PC-9 (cell line): ENCODE measurements at regions not wholly inside any gene's neighbourhood (a gene's known extent, or its start where the extent isn't known, plus 50 kb on each side); places are given as distances from the start of the nearest gene placed in this dataset.

Experiments used
- BruUV-seq: library from RNA; stranded (reverse); fragments of 400-500 nt; replicated peaks from 2 replicates; lab custom pipeline; 2021; lab: Mats Ljungman, UMichigan
- CTCF ChIA-PET: fragments of 300-600 bp; sonication (Branson Sonifier 250); formaldehyde crosslinking; loops from one replicate; lab custom pipeline; 2022; ENCODE audit warnings: antibody characterized with exemption; lab: Charles Lee
- POLR2A ChIA-PET: fragments of 300-600 bp; sonication (Branson Sonifier 250); formaldehyde crosslinking; loops from one replicate; lab custom pipeline; 2022; ENCODE audit warnings: antibody characterized with exemption; ENCODE audit not compliant: unreplicated experiment; lab: Charles Lee
- DNase-seq, 2 experiments: peaks; one replicate each; pipeline versions ENCODE4 v3.0.0 to v3.0.0-alpha.2; 2015 to 2022; ENCODE audit warnings: mixed read lengths in 1 of 2
- H2AFZ ChIP-seq: fragments of 200-600 bp; sonication (generic); 2 replicates; pipeline ENCODE4 v1.8.1; 2017; ENCODE audit warnings: antibody characterized with exemption
- H3F3A ChIP-seq: fragments of 200-600 bp; sonication (generic); 2 replicates; pipeline ENCODE4 v1.8.1; 2017; ENCODE audit warnings: antibody characterized with exemption, mild to moderate bottlenecking, low read depth; ENCODE audit not compliant: insufficient read depth
- H3K27ac ChIP-seq: fragments of 200-600 bp; sonication (generic); 2 replicates; pipeline ENCODE4 v1.6.1; 2016; ENCODE audit warnings: mixed run types
- H3K27me3 ChIP-seq: fragments of 200-600 bp; sonication (generic); 2 replicates; pipeline ENCODE4 v1.6.1; 2016; ENCODE audit warnings: low read depth, mixed run types; ENCODE audit not compliant: insufficient read depth
- H3K36me3 ChIP-seq: fragments of 200-600 bp; sonication (generic); 2 replicates; pipeline ENCODE4 v1.6.1; 2016; ENCODE audit warnings: low read depth, mixed run types
- H3K4me1 ChIP-seq: fragments of 200-600 bp; sonication (generic); replicated peaks from 2 replicates; pipeline ENCODE4 v1.6.1; 2016; ENCODE audit warnings: mixed run types; ENCODE audit not compliant: insufficient read depth
- H3K4me2 ChIP-seq: fragments of 200-600 bp; sonication (generic); 2 replicates; pipeline ENCODE4 v1.6.1; 2017; ENCODE audit warnings: mixed run types
- H3K4me3 ChIP-seq: fragments of 200-600 bp; sonication (generic); 2 replicates; pipeline ENCODE4 v1.6.1; 2016; ENCODE audit warnings: mixed run types
- H3K79me2 ChIP-seq: fragments of 200-600 bp; sonication (generic); 2 replicates; pipeline ENCODE4 v1.6.1; 2017; ENCODE audit warnings: low read depth, mixed run types
- H3K9me2 ChIP-seq: fragments of 200-600 bp; sonication (generic); 2 replicates; pipeline ENCODE4 v1.8.1; 2017; ENCODE audit warnings: mild to moderate bottlenecking; ENCODE audit not compliant: insufficient read depth
- H3K9me3 ChIP-seq: fragments of 200-600 bp; sonication (generic); 2 replicates; pipeline ENCODE4 v1.8.1; 2016; ENCODE audit warnings: low read depth; ENCODE audit not compliant: insufficient read depth
- H4K20me1 ChIP-seq: fragments of 200-600 bp; sonication (generic); 2 replicates; pipeline ENCODE4 v1.8.1; 2017; ENCODE audit not compliant: insufficient read depth
- CTCF ChIP-seq: fragments of 200-600 bp; sonication (generic); conservative IDR thresholded peaks from 2 replicates; pipeline ENCODE4 v1.6.1; 2017; ENCODE audit warnings: mixed run types, antibody characterized with exemption, mild to moderate bottlenecking, moderate library complexity
- EZH2 ChIP-seq: fragments of 200-600 bp; sonication (generic); IDR thresholded peaks from 2 replicates; pipeline ENCODE4 v1.8.0; 2017; ENCODE audit warnings: antibody characterized with exemption, low read depth
- intact Hi-C: fragments of 100-400 bp; cut with micrococcal nuclease; formaldehyde crosslinking; loops from one replicate; pipeline ENCODE4 v1.10.0; 2022; ENCODE audit not compliant: unreplicated experiment

- Histone ChIP-seq H3K79me2 (no peaks in the 10 kb centered on the region), H2AFZ (no peak overlapping the region), H3K4me3 (no peak overlapping the region), H3K4me2 (no peak overlapping the region), H3K27ac (peak overlapping the region; percentile 18; the same call in 1 of the 2 replicates), H3F3A (peaks cover 9% of the 10 kb centered on the region), H3K9me3 (peaks cover 6% of the 10 kb centered on the region), H3K9me2 (no peaks in the 10 kb centered on the region; the same call in 1 of the 2 replicates), H3K4me1 (peaks cover 22% of the 10 kb centered on the region), H4K20me1 (no peaks in the 10 kb centered on the region), H3K36me3 (no peaks in the 10 kb centered on the region), H3K27me3 (no peaks in the 10 kb centered on the region)
- no TSS peak for BruUV-seq
- intact Hi-C loops = loop anchor here (2.0 to 10.0 kb wide), 2 partner anchors 59 to 299 kb away; no protein-coding TSS in a partner anchor
- peak; percentile 15 to 75 for DNase-seq
- ChIA-PET CTCF (no interaction called here), POLR2A (no interaction called here)
- no peak for TF ChIP-seq EZH2
- no peak for TF ChIP-seq CTCF
These were observed 881.4 kb upstream of the CHORDC1 start for GRCh38 chr11:91104237-91104636.

DNA sequence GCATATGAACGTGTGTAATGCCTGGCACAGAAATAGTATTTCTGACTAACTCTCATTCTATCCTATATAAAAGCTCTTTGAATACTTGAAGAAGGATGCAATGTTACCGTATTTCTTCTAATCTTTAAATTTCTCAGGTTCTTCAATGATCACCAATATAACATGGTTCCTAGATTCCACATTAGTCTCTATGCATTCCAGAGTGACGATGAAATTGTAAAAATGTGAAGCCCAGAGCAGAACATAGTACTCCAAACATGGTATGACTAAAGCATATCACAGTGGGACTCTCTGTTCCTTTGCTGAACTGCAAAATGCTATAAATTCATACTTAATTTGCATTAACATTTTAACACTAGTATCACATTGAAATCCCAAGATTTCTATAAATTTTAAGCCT, 877.6 kb upstream of the CHORDC1 start:
- Histone ChIP-seq H3K4me3 (no peak overlapping the region), H3K9me2 (no peaks in the 10 kb centered on the region; the same call in 1 of the 2 replicates), H3K4me1 (peaks cover 18% of the 10 kb centered on the region), H3K9me3 (peaks cover 6% of the 10 kb centered on the region), H3K27me3 (no peaks in the 10 kb centered on the region), H2AFZ (no peak overlapping the region), H3K27ac (no peak overlapping the region), H3K79me2 (no peaks in the 10 kb centered on the region), H3K36me3 (no peaks in the 10 kb centered on the region), H4K20me1 (no peaks in the 10 kb centered on the region), H3K4me2 (no peak overlapping the region), H3F3A (peaks cover 9% of the 10 kb centered on the region)
- CTCF ChIA-PET = no interaction called here
- no peak for TF ChIP-seq EZH2
- TF ChIP-seq CTCF = no peak
- DNase-seq = peak in 1 of 2 experiments; percentile 8
- POLR2A ChIA-PET = no interaction called here
- BruUV-seq = no TSS peak
- intact Hi-C loops = loop anchor here (10.0 kb wide), 1 partner anchor 296 kb away; no protein-coding TSS in a partner anchor

- H3K4me3 ChIP-seq = no peak overlapping the region
- intact Hi-C loops = no loop called here
- H3K79me2 ChIP-seq = no peaks in the 10 kb centered on the region
- no peaks in the 10 kb centered on the region for H3K4me1 ChIP-seq
- no TSS peak for BruUV-seq
- no peaks in the 10 kb centered on the region for H3K9me3 ChIP-seq
- ChIA-PET CTCF (no interaction called here), POLR2A (no interaction called here)
- no peaks in the 10 kb centered on the region; the same call in 1 of the 2 replicates for H3K9me2 ChIP-seq
- TF ChIP-seq EZH2 (no peak), CTCF (no peak)
- H2AFZ ChIP-seq = no peak overlapping the region
- H4K20me1 ChIP-seq = no peaks in the 10 kb centered on the region
- no peak overlapping the region for H3K27ac ChIP-seq
- no peaks in the 10 kb centered on the region for H3K27me3 ChIP-seq
- H3F3A ChIP-seq = no peaks in the 10 kb centered on the region
- peak in 1 of 2 experiments; percentile 11 for DNase-seq
- H3K36me3 ChIP-seq = no peaks in the 10 kb centered on the region
- H3K4me2 ChIP-seq = no peak overlapping the region
These were observed 874.2 kb upstream of the CHORDC1 start for GRCh38 chr11:91097083-91097482.
